Pons (tissue), 1 donor: ENCODE measurements at regions not wholly inside any gene's neighbourhood (a gene's known extent, or its start where the extent isn't known, plus 50 kb on each side); places are given as distances from the start of the nearest gene placed in this dataset.
"Not testable (repeated sequence)": the region's sequence is repeated elsewhere in the genome, so short reads cannot be mapped to it uniquely, and the experiment has no call there.

Source experiments
- DNase-seq: peaks from one replicate; pipeline ENCODE4 v3.0.0-alpha.2; 2016; ENCODE audit warnings: low spot score

GRCh38 chr18:10085416-10085815 is 171.6 kb downstream of the VAPA start:
- DNase-seq: no peak

- no peak for DNase-seq
Measured at GRCh38 chr18:10085876-10086275, 172.1 kb downstream of the VAPA start.

GRCh38 chr18:10086458-10087210 is 172.8 kb downstream of the VAPA start:
- DNase-seq: no peak

GRCh38 chr18:10088734-10089133 is 174.9 kb downstream of the VAPA start:
- DNase-seq: no peak

- no peak for DNase-seq
Measured at GRCh38 chr18:10089881-10090280, 176.1 kb downstream of the VAPA start.

GRCh38 chr18:10090668-10091067 is 176.9 kb downstream of the VAPA start:
- DNase-seq: no peak

- DNase-seq: no peak
Measured at GRCh38 chr18:10093445-10093844, 179.6 kb downstream of the VAPA start.

GRCh38 chr18:10094154-10094553 is 180.3 kb downstream of the VAPA start:
- no peak for DNase-seq

- no peak for DNase-seq
Measured at GRCh38 chr18:10094655-10095054, 180.8 kb downstream of the VAPA start.

GRCh38 chr18:10095356-10095755 is 181.5 kb downstream of the VAPA start:
- DNase-seq: no peak

- DNase-seq: no peak
Measured at GRCh38 chr18:10099539-10100140, 185.8 kb downstream of the VAPA start.

- DNase-seq: no peak
Measured at GRCh38 chr18:10100196-10100595, 186.4 kb downstream of the VAPA start.

- no peak for DNase-seq
Measured at GRCh38 chr18:10100941-10101701, 187.3 kb downstream of the VAPA start.

- no peak for DNase-seq
Measured at GRCh38 chr18:10101729-10102128, 187.9 kb downstream of the VAPA start.

GRCh38 chr18:10105118-10105517 is 191.3 kb downstream of the VAPA start:
- not testable (repeated sequence) for DNase-seq

- no peak for DNase-seq
Measured at GRCh38 chr18:10111191-10111590, 197.4 kb downstream of the VAPA start.

GRCh38 chr18:10111944-10112343 is 198.1 kb downstream of the VAPA start:
- no peak for DNase-seq

- no peak for DNase-seq
Measured at GRCh38 chr18:10113121-10114022, 199.6 kb downstream of the VAPA start.

- no peak for DNase-seq
Measured at GRCh38 chr18:10114717-10115463, 201.1 kb downstream of the VAPA start.

- DNase-seq: no peak
Measured at GRCh38 chr18:10116574-10116973, 202.8 kb downstream of the VAPA start.

GRCh38 chr18:10119528-10119927 is 205.7 kb downstream of the VAPA start:
- no peak for DNase-seq
